GM12875 (cell line): ENCODE measurements at regions not wholly inside any gene's neighbourhood (a gene's known extent, or its start where the extent isn't known, plus 50 kb on each side); places are given as distances from the start of the nearest gene placed in this dataset.

ENCODE experiments used
- H3K4me3 ChIP-seq: one replicate; pipeline ENCODE4 v1.5.1; 2011; ENCODE audit warnings: low read depth, low read length, control low read depth
- CTCF ChIP-seq: IDR thresholded peaks from 2 replicates; pipeline ENCODE4 v1.5.1; 2011; ENCODE audit warnings: low read depth, mild to moderate bottlenecking, control low read depth, inconsistent platforms, low read length, moderate library complexity, borderline replicate concordance; ENCODE audit not compliant: insufficient read depth

- TF ChIP-seq CTCF = no peak
- H3K4me3 ChIP-seq = no peak overlapping the region
These were observed 143.5 kb upstream of the IPO9 start for GRCh38 chr1:201685485-201685884.

GRCh38 chr1:201686714-201687455, 142.1 kb upstream of the IPO9 start:
- no peak overlapping the region for H3K4me3 ChIP-seq

GRCh38 chr1:201688514-201688913, 140.4 kb upstream of the IPO9 start:
- no peak overlapping the region for H3K4me3 ChIP-seq

More at GRCh38 chr1:201686714-201687455, 142.1 kb upstream of the IPO9 start:
- no peak for TF ChIP-seq CTCF

GRCh38 chr1:201689647-201690046, 139.3 kb upstream of the IPO9 start:
- TF ChIP-seq CTCF = no peak
- H3K4me3 ChIP-seq = no peak overlapping the region

More at GRCh38 chr1:201688514-201688913, 140.4 kb upstream of the IPO9 start:
- no peak for TF ChIP-seq CTCF

- TF ChIP-seq CTCF = no peak
- H3K4me3 ChIP-seq = no peak overlapping the region
These were observed 138.4 kb upstream of the IPO9 start for GRCh38 chr1:201690528-201690927.

DNA sequence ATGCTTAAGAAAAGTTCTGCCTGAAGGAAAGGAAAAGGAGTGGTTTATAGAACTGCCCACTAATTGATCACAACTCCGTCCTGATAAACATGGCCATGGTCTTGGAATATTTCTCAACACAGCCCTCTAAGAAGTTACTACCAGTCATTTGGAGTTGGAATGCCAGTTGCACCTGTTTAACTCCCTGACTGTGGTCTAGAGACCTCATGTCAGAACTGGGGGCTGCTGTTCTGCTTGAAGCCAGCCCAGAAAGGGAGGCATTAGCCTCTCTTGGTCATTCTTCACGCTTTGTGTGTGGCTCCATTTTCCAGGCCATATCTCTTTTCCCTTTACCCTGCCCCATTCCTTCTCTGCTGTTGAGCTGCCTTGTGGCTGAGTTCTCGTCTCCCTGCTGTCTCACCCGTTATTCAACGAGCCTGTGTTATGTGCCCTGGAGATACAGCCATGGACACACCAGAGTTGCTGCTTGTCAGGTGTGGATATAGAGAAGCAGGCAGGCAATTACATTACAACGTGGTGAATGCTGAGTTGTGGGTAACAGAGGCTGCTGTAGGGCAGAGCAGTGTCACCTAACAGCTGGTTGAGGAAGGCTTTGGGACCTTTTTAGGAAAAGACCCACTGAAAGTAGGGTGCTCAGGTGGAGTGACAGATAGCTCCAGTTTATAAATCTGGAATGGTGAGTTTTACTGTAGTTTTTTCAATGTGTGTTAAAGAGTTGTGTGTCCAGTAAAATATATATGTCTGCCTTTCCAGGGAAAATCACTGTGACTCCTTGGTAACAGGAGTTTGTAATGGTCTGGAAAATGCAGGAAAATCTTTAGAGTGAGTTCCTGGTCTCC, 137.0 kb upstream of the IPO9 start:
- no peak for TF ChIP-seq CTCF

More for the DNA sequence above, 137.0 kb upstream of the IPO9 start:
- no peak overlapping the region for H3K4me3 ChIP-seq
